ENCODE measurements at regions not wholly inside any gene's neighbourhood (a gene's known extent, or its start where the extent isn't known, plus 50 kb on each side); places are given as distances from the start of the nearest gene placed in this dataset.

DNA sequence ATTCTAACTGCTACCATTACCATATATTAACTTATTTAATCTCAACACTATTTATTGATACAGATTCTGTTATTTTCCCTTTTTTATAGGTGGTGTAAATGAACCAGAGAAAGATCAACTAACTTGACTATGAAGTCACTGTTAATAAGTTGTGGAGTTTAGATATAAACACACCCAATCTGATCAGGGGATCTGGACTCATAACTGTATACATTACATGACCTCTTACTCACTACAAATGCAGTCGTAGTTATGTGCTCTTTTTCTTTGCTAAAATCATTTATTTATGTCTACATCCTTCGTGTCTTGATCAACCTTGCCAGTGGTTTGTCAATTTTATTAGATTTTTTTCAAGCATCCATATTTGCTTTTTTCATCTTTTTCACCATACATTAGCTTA, 614.8 kb upstream of the FAM241A start:
- DNase-seq = no peak

DNA sequence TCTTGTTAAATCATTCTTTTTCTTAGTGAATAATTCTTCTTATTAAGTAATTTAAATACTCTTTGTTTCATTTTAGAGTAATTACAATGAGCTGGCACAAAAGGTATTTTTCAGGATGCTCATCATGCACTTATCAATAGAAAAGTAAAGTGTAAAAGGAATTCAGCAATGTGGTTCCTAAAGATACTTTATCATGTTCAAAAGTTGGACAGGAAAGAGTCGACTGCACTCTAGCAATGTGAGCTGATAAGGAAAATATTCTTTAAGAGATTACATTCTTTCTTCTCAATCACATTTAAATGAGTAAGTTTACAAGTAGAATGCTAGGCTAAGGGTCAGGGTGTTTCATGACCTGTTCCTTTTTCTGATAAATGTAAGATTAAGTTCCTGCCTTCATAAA, 609.5 kb upstream of the FAM241A start:
- DNase-seq = no peak

DNA sequence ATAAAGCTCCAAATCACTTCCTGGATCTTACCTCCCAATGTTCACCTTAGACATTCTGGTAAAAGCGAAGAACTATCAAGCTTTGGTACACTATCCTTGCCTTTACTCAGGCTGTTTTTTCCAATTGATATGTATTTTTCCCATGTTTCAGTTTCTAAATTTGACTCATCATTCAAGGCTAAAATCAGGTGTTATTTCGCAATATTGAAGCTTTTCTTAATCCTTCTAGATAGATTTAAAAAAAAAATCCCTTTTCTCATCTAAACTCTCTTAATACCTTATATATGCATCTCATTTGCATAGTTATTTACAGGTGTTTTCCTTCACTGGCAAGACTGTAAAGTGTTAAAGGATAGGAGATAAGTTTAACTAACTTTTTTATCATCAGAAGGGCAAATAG, 608.1 kb upstream of the FAM241A start:
- no peak for DNase-seq

DNA sequence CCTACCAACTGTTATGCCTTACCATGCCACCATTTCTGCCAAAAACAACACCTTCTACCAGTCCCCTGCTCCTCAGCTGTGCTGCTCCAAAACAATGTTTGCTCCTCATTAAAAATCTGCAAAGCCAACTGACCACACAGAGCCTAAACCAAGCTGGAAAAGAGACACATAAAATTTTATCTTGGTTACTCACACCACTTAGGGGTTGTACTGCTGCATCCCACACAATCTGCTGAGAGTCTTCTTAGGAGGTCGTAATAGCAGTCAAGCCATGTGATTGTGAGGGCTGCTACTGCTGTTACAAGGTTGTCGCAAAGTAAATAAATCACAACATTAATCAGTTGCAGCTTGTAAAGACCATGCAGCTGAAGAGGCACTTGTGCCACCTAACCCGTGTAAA, 607.4 kb upstream of the FAM241A start:
- DNase-seq = no peak

DNA sequence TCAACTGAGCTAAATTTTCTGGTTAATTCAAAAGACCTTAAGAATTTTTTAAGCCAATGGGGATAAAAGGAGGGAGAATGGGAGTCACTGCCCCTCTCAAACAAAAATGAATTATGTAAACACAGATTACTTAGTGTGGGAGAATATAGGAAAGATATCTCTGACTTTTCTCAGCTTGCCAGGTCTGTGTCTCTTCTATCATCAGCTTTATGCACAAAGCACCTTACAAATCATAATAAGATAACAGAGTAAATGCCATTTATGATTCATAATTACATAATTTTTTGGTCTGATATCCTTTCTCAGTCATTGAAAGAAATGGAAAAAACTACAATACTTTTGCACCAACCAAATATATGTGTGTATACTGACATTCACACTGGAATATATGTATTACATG, 604.6 kb upstream of the FAM241A start:
- DNase-seq = no peak

DNA sequence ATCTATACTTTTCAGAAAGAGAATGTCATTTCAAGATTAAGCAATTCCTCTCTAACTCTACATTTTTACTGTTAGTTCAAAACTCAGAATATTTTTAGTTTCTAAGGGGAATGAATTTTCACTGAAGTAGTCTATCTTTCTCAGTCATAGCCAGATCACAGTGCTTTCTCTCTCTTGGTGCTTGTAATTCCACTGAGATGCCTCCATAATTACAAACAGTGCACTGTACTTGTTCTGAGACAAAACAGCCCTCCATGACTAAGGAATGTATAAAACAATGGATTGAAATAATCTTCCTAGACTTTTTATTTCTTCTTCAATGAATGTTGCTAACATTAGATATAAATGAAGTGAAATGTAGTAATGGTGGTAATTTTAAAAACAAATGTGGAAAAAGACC, 603.2 kb upstream of the FAM241A start:
- no peak for DNase-seq

DNA sequence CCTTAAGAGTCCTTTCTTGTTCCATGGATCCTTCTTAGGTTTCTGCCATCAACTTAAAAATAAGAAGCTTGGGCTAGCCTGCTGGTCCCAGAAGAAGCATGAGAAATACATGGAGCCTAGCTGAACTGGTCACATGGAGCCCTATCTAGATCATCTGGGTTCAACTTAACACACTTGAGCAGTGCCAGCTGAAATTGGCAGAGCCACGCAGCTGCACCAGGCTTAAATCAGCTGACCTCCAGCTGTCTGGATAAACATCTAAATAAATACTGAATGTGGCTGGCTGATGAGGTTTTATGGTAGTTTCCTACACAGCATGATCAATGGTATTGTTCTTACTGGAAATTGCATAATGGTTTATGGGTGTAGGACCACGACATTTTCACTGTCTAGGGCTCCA, 598.4 kb upstream of the FAM241A start:
- no peak for DNase-seq

DNA sequence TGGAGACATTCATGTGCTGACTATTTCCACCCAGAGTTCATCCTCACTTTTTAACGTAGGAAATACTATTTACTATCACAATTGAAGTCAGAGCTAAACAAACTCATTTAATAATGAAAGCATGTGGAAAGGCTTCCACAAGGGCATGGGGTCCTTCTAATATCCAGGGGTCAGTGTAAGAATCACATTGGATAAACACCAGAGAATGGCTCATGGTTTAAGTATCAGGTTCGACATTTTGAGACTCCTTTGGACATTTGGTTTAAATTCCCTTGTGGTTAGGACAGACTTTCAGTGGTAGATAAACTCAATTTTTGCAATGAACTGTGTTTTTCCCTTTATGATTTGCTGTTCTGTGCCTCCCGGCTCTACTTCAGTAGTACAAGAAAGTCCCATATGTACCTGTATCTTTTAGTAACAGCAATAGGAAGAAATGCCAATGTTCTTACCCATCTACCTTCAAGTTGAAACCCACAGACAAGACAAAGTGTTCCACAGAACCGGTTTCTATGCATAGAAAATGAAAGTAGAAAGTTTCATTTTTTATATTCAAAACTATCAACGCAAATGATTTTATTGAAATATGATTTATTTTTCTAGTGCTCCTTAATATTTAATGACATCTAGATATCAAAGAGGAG, 589.0 kb upstream of the FAM241A start:
- DNase-seq = no peak

DNA sequence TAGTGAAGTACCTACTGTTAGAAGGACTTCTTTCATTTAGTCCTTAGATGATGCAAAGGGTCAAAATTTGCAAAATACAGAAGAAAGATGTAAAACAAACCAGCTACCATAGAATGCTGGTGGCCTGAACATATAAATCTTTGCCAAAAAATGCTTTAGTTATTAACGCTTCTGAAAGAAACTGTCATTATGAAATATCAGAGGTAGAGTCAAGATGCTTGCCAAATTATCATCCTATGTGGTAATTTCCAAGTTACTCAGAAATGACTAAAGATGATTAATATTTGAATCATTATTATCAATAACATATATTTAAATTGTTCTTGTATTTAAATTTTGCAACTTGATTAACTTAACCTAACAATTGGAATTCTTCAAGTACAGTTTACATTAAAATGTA, 588.4 kb upstream of the FAM241A start:
- no peak for DNase-seq

DNA sequence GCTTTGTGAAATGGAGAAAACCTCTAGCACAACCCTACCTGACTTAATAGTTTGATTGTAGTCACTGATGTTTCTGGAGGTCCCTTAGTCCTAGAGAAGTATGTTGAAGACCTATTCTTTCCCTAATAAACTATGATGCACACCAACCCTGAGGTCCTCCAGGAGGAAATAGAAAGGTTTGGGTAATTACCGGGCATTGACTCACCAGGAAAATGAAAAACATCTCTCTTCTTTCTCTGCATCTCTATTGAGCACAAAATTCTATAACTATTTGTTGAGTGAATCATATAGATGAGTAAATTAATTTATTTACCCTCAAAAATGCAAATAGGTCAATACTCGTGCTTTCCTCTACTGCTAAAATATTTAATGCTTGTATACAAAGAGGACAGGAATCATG, 582.4 kb upstream of the FAM241A start:
- no peak for DNase-seq

DNA sequence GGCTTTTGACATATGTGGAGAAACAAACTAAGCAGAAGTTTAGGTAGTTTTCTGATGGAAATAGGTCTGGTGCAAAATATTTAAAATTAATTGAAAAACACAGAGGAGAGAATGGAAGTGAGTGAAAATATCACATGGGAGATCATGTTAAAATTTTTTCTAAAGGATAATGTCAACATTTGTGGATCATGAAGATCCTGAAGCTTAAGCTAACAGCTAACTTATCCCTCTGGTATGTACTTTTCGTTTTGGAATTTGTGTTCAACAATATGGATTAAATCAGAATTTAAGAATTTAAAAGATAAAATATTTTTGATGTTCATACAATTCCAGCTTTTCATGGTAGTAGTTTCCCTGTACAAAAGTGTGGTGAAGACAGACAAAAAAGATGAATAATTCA, 572.8 kb upstream of the FAM241A start:
- DNase-seq = no peak

DNA sequence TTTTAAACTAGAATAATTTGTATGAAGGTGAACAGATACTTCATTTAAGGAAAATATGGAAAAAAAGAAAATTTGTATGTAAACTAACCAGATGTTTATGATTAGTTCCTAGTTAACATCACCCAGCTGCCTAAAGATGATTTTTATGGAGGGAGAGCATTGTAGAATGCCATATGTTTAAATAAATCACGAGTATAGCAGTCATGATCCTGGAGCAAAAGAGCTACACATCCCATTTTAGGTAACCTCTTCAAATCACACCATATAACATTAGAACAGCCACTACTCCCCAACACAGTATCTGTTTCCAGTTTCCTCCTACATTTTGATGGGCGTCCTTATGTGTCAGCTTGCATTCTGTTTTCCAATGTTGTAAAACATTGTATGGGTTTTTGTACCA, 571.9 kb upstream of the FAM241A start:
- DNase-seq = no peak

DNA sequence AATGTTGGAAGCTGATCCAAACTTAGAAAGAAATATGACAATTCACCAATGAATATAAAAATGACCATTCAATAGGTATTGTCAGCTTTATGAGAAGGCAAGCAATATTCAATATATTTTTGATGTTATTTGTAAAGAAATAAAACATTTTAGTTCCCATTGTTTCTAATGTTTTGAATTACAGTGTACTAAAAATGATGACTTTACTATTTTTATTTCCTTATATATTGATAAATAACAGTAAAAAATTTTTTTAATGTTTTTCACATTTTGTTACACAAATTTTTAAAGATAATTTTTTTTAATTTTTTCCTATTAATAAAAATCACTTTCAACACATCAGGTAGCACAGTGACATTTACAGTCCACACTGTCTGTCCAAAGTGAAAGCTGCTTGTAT, 565.5 kb upstream of the FAM241A start:
- no peak for DNase-seq

DNA sequence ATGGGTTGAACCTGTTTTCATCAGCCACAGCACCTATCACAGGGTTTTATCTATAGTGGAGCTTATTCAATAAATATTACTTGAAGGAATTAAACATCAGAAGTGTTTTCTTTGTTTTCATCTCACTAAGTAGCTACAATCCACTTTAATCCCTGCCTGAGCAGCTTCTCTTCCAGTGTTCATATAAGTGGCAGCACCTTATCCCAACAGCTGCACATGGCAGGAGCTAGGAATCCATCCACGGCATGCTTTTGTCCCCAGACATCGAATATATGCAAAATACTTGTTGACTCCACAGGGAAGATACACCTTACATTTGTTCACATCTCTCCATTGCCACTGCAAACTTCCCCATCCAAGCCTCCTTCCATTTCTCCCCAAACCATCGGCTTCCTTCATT, 549.8 kb upstream of the FAM241A start:
- DNase-seq = no peak

DNA sequence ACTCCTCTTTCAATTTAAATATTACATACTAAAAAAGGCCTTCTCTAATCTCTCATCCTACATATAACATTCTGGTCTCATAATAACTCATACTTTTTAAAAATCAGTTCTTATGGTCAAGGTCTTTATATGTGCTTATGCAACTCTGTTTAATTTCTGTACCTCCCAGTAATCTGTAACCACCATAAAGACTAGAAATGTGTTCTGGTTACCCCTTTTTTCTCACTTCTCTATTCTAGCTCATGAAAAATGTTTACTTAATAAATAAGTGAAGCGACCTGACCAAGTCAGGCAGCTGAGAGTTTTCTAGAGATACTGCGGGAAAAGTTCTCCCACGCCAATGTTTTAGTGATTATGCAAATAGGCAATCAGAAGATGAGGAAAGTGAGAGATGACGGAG, 548.8 kb upstream of the FAM241A start:
- no peak for DNase-seq

DNA sequence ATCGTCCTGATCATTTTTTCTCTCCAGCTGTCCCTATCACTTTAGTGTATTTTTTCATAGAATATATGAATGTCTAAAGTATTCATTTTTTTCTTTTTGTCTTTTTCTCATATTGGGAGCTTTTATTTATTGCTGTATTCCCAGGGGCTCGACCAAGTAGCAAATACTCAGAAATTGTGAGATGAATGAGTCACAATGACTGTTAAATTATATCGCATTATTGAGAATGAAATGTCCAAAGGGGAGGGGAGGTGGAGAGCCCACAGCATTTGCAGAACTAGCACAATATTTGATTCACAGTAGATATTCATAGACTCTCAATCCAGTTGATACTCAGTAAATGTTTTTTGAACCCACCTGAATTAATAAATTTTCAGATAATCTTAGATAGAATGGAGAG, 543.6 kb upstream of the FAM241A start:
- DNase-seq = no peak

DNA sequence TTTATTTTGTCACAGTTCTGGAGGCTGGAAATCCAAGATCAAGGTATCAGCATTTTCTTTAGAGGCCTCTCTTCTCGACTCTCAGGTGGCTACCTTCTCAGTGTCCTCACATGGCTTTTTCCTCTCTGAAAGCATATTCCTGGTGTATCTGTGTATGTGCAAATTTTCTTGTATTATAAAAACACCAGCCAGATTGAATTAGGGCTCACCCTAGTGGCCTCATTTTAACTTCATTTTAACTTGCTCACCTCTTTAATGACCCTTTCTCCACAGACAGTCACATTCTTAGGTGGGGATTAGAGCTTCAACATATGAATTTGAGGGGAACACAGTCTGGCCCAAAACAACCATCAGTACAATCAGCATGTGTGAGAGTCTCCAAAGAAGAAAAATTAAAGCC, 542.4 kb upstream of the FAM241A start:
- no peak for DNase-seq

DNA sequence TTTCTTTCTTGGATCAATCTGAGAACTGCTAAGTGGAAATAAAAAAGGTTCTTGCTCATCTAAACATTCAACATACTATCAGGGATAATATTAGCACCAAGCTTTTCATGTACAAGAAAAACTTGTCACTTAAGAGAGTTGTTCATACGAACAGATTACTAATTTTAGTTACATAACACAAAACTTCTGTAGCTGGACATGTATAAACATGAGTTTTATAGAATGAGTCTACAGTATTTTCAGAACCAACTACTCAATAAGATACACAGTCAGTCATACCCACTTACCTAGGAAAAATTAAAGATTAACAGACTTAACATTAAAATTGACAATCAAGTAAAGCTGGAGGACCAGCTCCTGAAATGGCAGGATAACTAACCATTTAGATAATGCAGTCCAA, 540.1 kb upstream of the FAM241A start:
- DNase-seq = no peak

DNA sequence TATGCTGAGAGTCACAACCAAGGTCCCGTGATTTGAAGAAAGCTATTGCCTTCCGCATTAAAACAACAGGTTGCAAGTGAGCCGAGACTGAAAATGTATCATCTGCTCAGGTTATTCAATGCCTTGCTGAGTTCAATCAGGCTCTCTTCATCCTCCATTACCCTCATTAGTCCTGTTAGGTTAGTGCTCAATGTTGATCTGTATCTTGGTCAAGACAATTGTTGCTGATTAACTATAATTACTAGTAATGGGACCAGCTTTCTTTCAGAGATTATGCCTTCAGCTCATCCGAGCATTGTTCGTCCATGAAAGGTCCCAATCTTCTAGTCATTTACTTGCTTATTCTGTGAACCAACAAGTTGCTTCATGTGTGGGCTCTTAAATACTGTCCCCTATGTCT, 534.6 kb upstream of the FAM241A start:
- no peak for DNase-seq

DNA sequence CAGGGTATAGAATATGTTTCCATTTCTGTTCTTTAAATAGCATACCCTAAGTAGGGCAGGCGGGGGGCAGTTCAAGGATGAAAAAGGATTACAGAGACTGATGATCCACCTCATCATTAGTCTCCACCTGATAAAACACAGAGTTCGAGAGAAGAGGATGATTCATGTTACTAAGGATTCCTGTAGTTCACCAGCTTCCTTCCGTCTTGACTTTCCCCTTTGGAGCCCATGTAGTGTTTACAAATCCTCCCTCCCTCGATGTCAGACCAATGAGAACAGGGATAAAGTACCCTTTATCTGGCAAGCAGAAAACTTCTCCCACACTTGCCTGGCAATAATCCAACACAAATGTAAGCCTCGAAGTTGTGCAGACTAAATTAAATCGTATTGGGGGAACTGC, 526.3 kb upstream of the FAM241A start:
- DNase-seq = no peak

DNA sequence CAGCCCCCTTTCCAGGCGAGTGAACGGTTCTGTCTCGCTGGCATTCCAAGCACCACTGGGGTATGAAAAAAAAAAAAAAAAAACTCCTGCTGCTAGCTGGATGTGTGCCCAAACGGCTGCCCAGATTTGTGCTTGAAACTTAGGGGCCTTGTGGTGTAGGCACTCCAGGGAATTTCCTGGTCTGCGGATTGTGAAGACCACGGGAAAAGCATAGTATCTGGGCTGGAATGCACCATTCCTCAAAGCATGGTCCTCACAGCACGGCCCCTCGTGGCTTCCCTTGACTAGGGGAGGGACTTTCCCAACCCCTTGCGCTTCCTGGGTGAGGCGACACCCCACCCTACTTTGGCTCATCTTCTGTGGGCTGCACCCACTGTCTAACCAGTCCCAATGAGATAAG, 516.8 kb upstream of the FAM241A start:
- no peak for DNase-seq

DNA sequence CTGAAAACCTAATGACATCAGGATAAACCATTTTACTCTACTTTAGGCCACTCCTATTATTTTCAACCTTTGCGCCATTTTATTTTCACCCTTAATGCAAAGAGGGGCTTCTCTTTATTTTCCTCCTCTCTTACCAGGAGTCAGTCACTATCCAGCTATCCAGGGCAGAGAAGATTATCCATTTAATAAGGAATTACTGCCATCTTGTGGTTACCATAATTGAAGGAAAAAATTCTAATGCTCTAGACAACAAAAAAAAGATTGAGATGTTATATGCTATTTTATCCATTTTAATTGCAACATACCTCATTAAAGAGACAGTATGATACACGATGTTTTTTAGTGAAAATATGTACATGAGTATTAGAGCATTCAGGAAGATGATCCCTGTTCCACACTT, 514.5 kb upstream of the FAM241A start:
- no peak for DNase-seq

DNA sequence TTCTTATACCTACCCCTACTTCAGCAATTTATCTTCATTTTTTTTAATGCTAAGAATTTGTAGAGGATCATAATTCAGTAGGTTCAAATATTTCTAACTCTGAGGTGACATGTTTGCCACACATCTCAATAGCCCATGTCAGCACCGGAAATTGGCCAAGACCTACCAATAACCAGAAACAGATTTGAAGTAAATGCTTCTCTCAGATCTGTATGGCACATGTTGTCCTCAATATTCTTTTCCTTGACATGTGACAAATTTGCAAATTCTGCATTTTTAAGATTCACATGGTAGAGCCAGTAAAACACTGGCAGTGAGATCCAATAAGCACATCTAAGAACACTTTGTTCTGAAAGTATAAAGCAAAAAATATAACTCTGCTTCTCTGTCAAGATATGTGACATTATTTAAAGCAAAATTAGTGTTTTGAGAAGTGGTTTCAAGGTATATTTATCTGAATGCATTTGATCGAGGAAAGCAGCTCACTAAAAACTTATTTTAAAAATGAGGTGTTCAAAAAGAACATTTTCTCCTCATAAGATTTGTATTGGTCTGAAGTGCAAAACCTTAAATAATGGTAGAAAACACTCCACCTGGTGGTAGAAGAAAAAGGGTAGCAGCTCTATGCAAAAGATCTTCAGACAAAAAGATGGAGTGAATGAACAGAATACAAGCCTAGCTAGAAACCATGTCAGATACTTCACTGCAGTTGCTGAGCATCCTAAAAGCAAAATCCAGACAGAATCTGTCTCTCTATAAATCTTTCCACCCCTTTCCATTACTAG, 513.8 kb upstream of the FAM241A start:
- DNase-seq = no peak

DNA sequence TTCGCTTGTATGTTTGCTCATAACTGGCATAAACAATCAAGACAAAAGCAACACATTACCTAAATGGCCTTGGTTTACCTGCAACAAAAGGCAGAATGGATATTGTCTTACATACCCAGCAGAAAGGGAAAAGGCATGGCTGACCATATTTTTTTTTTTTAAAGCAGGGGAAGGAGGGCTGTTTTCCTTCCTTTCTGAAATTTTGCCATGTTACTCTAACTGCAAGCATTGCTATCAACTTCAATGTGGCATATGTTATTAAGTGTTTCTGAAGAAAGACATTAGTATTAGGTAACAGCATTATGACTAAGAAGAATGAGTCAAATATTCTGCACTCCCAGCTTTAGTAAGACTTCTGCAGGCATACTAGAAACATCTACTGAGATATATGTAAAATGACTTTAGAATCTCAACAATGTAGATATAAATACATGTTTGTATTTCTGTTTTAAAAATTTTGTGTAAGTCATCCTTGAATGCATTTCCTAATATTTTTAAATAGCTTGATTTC, 512.6 kb upstream of the FAM241A start:
- no peak for DNase-seq
